IMR-90 (cell line): ENCODE measurements at regions not wholly inside any gene's neighbourhood (a gene's known extent, or its start where the extent isn't known, plus 50 kb on each side); places are given as distances from the start of the nearest gene placed in this dataset.

Source experiments
- ATAC-seq: fragments of 200-7000 bp; cut with Tn5 transposase; 2 replicates; pipeline ENCODE4 v1.9.1; 2020; ENCODE audit warnings: low read depth, mild to moderate bottlenecking, moderate library complexity
- BruUV-seq: library from RNA; stranded (reverse); fragments of 400-500 nt; replicated peaks from 2 replicates; lab custom pipeline; 2021; lab: Mats Ljungman, UMichigan
- CTCF ChIA-PET: fragments of 300-600 bp; formaldehyde crosslinking; extraction: SDS; loops from one replicate; lab custom pipeline; 2021; ENCODE audit warnings: antibody characterized with exemption; lab: Yijun Ruan, JAX
- POLR2A ChIA-PET: fragments of 300-600 bp; sonication (Branson Sonifier 250); formaldehyde crosslinking; loops from one replicate; lab custom pipeline; 2022; ENCODE audit warnings: antibody characterized with exemption; ENCODE audit not compliant: unreplicated experiment; lab: Charles Lee
- DNase-seq: peaks from one replicate; pipeline ENCODE4 v3.0.0; 2013
- H2AFZ ChIP-seq: replicated peaks from 2 replicates; pipeline ENCODE3; 2013; ENCODE audit warnings: low read length, mild to moderate bottlenecking; ENCODE audit not compliant: poor library complexity
- H2AK5ac ChIP-seq: 2 replicates; pipeline ENCODE4 v1.6.1; 2013; ENCODE audit warnings: low read depth, low read length, inconsistent platforms
- H2AK9ac ChIP-seq: replicated peaks from 2 replicates; pipeline ENCODE3; 2013; ENCODE audit warnings: mild to moderate bottlenecking, low read depth, low read length, moderate library complexity; ENCODE audit not compliant: poor library complexity
- H2BK120ac ChIP-seq: 2 replicates; pipeline ENCODE4 v1.6.1; 2013; ENCODE audit warnings: low read depth, low read length, inconsistent platforms
- H2BK15ac ChIP-seq: 3 replicates; pipeline ENCODE4 v1.6.1; 2013; ENCODE audit warnings: low read depth, low read length, inconsistent platforms
- H2BK20ac ChIP-seq: 2 replicates; pipeline ENCODE4 v1.6.1; 2013; ENCODE audit warnings: low read depth, mild to moderate bottlenecking, inconsistent platforms, low read length, moderate library complexity
- H2BK5ac ChIP-seq: 2 replicates; pipeline ENCODE4 v1.6.1; 2013; ENCODE audit warnings: mild to moderate bottlenecking, low read depth, low read length, inconsistent platforms; ENCODE audit not compliant: poor library complexity, severe bottlenecking
- H3K14ac ChIP-seq: replicated peaks from 2 replicates; pipeline ENCODE4 v1.6.1; 2013; ENCODE audit warnings: low read depth, low read length, inconsistent platforms
- H3K18ac ChIP-seq: 2 replicates; pipeline ENCODE4 v1.6.1; 2013; ENCODE audit warnings: low read depth, low read length, control low read depth
- H3K23ac ChIP-seq: 2 replicates; pipeline ENCODE4 v1.6.1; 2013; ENCODE audit warnings: low read depth, low read length, inconsistent platforms
- H3K27ac ChIP-seq: 2 replicates; pipeline ENCODE4 v1.5.1; 2013; ENCODE audit warnings: mild to moderate bottlenecking, control low read depth, low read length; ENCODE audit not compliant: insufficient read depth
- H3K27me3 ChIP-seq: 2 replicates; pipeline ENCODE4 v1.6.1; 2013; ENCODE audit warnings: low read length; ENCODE audit not compliant: control insufficient read depth, insufficient read depth
- H3K36me3 ChIP-seq: 2 replicates; pipeline ENCODE4 v1.6.1; 2013; ENCODE audit warnings: low read length, mixed read lengths; ENCODE audit not compliant: control insufficient read depth, insufficient read depth
- H3K4ac ChIP-seq: 2 replicates; pipeline ENCODE4 v1.6.1; 2013; ENCODE audit warnings: low read depth, low read length, inconsistent platforms
- H3K4me1 ChIP-seq: 2 replicates; pipeline ENCODE4 v1.6.1; 2013; ENCODE audit warnings: low read length, mixed read lengths; ENCODE audit not compliant: control insufficient read depth, insufficient read depth
- H3K4me2 ChIP-seq: 2 replicates; pipeline ENCODE4 v1.6.1; 2013; ENCODE audit warnings: low read depth, mild to moderate bottlenecking, control low read depth, low read length, moderate library complexity
- H3K4me3 ChIP-seq: 2 replicates; pipeline ENCODE4 v1.5.1; 2013; ENCODE audit warnings: low read depth, mild to moderate bottlenecking, control low read depth, low read length, moderate library complexity; ENCODE audit not compliant: insufficient read depth
- H3K56ac ChIP-seq: 2 replicates; pipeline ENCODE4 v1.6.1; 2013; ENCODE audit warnings: low read length, inconsistent platforms; ENCODE audit not compliant: insufficient read depth; ENCODE audit errors: extremely low read depth
- H3K79me1 ChIP-seq, 2 experiments: 2 replicates each; pipeline ENCODE4 v1.6.1; 2013; ENCODE audit warnings: low read length in 2 of 2, inconsistent platforms in 1 of 2, low read depth in 1 of 2
- H3K9ac ChIP-seq: 2 replicates; pipeline ENCODE4 v1.6.1; 2013; ENCODE audit warnings: low read depth, low read length, control low read depth
- H3K9me1 ChIP-seq: 2 replicates; pipeline ENCODE4 v1.6.1; 2013; ENCODE audit warnings: low read length, inconsistent platforms; ENCODE audit not compliant: insufficient read depth
- H3K9me3 ChIP-seq: 2 replicates; pipeline ENCODE4 v1.6.1; 2013; ENCODE audit warnings: low read length; ENCODE audit not compliant: control insufficient read depth, insufficient read depth
- H4K20me1 ChIP-seq: 2 replicates; pipeline ENCODE4 v1.6.1; 2013; ENCODE audit warnings: low read length, inconsistent platforms; ENCODE audit not compliant: insufficient read depth
- H4K5ac ChIP-seq: 2 replicates; pipeline ENCODE4 v1.6.1; 2013; ENCODE audit warnings: mild to moderate bottlenecking, low read depth, low read length, control low read depth
- H4K8ac ChIP-seq, 2 experiments: 2 replicates each; pipeline ENCODE4 v1.6.1; 2013; ENCODE audit warnings: low read depth in 2 of 2, low read length in 2 of 2, control low read depth in 1 of 2, inconsistent platforms in 1 of 2
- H4K91ac ChIP-seq: 2 replicates; pipeline ENCODE4 v1.6.1; 2013; ENCODE audit warnings: low read depth, low read length, inconsistent platforms; ENCODE audit not compliant: insufficient read depth
- BHLHE40 ChIP-seq: fragments of 150-350 bp; IDR thresholded peaks from 2 replicates; pipeline ENCODE4 v1.6.1; 2016; ENCODE audit warnings: mild to moderate bottlenecking, low read depth, low read length
- CTCF ChIP-seq: conservative IDR thresholded peaks from 2 replicates; pipeline ENCODE4 v1.5.1; 2012; ENCODE audit warnings: mild to moderate bottlenecking, low read depth, low read length, improper control_type of control experiment
- MAZ ChIP-seq: IDR thresholded peaks from 2 replicates; pipeline ENCODE4 v1.6.1; 2012; ENCODE audit warnings: low read depth, mild to moderate bottlenecking, low read length, improper control_type of control experiment, moderate library complexity, borderline replicate concordance
- RCOR1 ChIP-seq: IDR thresholded peaks from 2 replicates; pipeline ENCODE4 v1.6.1; 2012; ENCODE audit warnings: mild to moderate bottlenecking, low read length, improper control_type of control experiment; ENCODE audit not compliant: insufficient replicate concordance
- USF2 ChIP-seq: fragments of 150-350 bp; IDR thresholded peaks from 2 replicates; pipeline ENCODE4 v1.6.1; 2017; ENCODE audit warnings: mild to moderate bottlenecking, antibody characterized with exemption, low read length, low read depth
- whole genome bisulfite sequencing, 2 experiments: methylation state at CpG; one replicate each; pipeline versions ENCODE4 v1.1.5 to v1.1.7; 2013; ENCODE audit warnings: missing lambda C conversion rate in 2 of 2; ENCODE audit not compliant: insufficient read length in 1 of 2; ENCODE audit errors: extremely low coverage in 2 of 2; 5-methylcytosine and 5-hydroxymethylcytosine counted together
- dilution Hi-C: fragments of 300-500 bp; cut with HindIII; formaldehyde crosslinking; loops from one replicate; pipeline ENCODE4 v1.14.3; 2018; ENCODE audit warnings: low sequenced_read_pairs; ENCODE audit not compliant: unreplicated experiment
- in situ Hi-C: fragments of 300-500 bp; cut with MboI; formaldehyde crosslinking; loops from 3 replicates; pipeline ENCODE4 v1.14.3; 2019; ENCODE audit warnings: low sequenced_read_pairs, inconsistent platforms, mixed read lengths
- intact Hi-C: fragments of 100-400 bp; cut with micrococcal nuclease; formaldehyde crosslinking; loops from 2 replicates; pipeline ENCODE4 v1.10.0; 2022

- H2AFZ ChIP-seq, result no peak overlapping the region
- ChIA-PET POLR2A (no interaction called here), CTCF (no interaction called here)
- no peaks in the 10 kb centered on the region for H3K27me3 ChIP-seq
- H2BK5ac ChIP-seq, result no peak overlapping the region
- intact Hi-C loops (no loop called here), in situ Hi-C loops (no loop called here), dilution Hi-C loops (no loop called here)
- WGBS, 2 experiments, result no CpG with 5 or more reads among the region's 2 CpGs
- no peak overlapping the region for H2BK120ac ChIP-seq
- H3K9me1 ChIP-seq, result no peaks in the 10 kb centered on the region
- H2BK15ac ChIP-seq, result no peak overlapping the region
- no TSS peak for BruUV-seq
- no peak overlapping the region for H3K4ac ChIP-seq
- no peak overlapping the region for H3K9ac ChIP-seq
- no peak overlapping the region for H3K56ac ChIP-seq
- H3K4me1 ChIP-seq, result no peaks in the 10 kb centered on the region
- no peak overlapping the region for H2AK9ac ChIP-seq
- no peak overlapping the region for H3K18ac ChIP-seq
- no peaks in the 10 kb centered on the region for H3K36me3 ChIP-seq
- no peak overlapping the region for H4K5ac ChIP-seq
- H2AK5ac ChIP-seq, result no peak overlapping the region
- H4K8ac ChIP-seq, result no peak overlapping the region
- ATAC-seq (no peak), DNase-seq (no peak)
- no peak overlapping the region for H3K14ac ChIP-seq
- H3K4me3 ChIP-seq, result no peak overlapping the region
- no peaks in the 10 kb centered on the region for H4K20me1 ChIP-seq
- no peak overlapping the region for H2BK20ac ChIP-seq
- no peak overlapping the region for H3K27ac ChIP-seq
- H4K91ac ChIP-seq, result no peak overlapping the region
- no peak overlapping the region for H3K23ac ChIP-seq
- no peak overlapping the region for H3K4me2 ChIP-seq
- no peaks in the 10 kb centered on the region for H3K79me1 ChIP-seq
- TF ChIP-seq CTCF (no peak), MAZ (no peak), USF2 (no peak), RCOR1 (no peak), BHLHE40 (no peak)
- no peaks in the 10 kb centered on the region for H3K9me3 ChIP-seq
These were observed 262.8 kb downstream of the SLC16A7 start for GRCh38 chr12:59858508-59859170.
